ENCODE measurements at regions not wholly inside any gene's neighbourhood (a gene's known extent, or its start where the extent isn't known, plus 50 kb on each side); places are given as distances from the start of the nearest gene placed in this dataset.
A peak's percentile ranks its signal among the peaks of the same experiment; 100 is the strongest.
"Not testable (repeated sequence)": the region's sequence is repeated elsewhere in the genome, so short reads cannot be mapped to it uniquely, and the experiment has no call there.

DNA sequence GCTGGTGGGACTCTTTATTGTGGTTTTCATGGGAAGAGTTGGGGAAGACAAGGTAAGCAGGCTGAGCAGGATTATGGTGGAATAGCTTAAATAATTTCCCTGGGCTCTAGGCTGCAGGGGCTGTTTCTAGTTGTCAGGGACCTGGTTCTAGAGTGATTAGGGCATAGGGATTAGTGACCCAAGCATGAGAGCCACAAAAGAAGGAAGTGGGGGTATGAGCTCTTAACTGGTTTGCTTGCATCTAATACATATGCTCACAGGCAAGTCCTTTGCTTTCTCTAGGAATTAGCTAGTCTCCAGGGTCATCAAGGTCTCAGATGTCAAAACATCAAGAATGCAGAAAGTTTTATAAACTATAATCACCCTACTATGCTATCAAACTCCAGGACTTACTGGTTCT is 67.5 kb upstream of the NRN1 start:
- intact Hi-C loops (cut with DNase I) = no loop called here
- H3K27me3 ChIP-seq = no peaks in the 10 kb centered on the region
- no peak overlapping the region for H3K4me3 ChIP-seq

GRCh38 chr6:6068157-6068556 is 61.4 kb upstream of the NRN1 start:
- H3K4me1 ChIP-seq; DNase-seq (ENCODE audit: extremely low spot score in 2 of 2); H3K4me3 ChIP-seq; H3K27ac ChIP-seq; intact Hi-C loops (cut with DNase I); H3K27me3 ChIP-seq; H3K36me3 ChIP-seq; H3K9me3 ChIP-seq: not testable (repeated sequence)

More for the DNA sequence above, 67.5 kb upstream of the NRN1 start:
- DNase-seq (ENCODE audit: extremely low spot score in 2 of 2) = no peak
- H3K4me1 ChIP-seq = no peaks in the 10 kb centered on the region
- H3K36me3 ChIP-seq = no peaks in the 10 kb centered on the region
- TF ChIP-seq POLR2A (IDR thresholded peaks at IDR 0.05) = no peak
- no peak for TF ChIP-seq CTCF (IDR thresholded peaks at IDR 0.05)
- TF ChIP-seq POLR2AphosphoS5 (IDR thresholded peaks at IDR 0.05; ENCODE audit: insufficient read depth in 1 of 2, low read depth in 1 of 2) = no peak
- H3K9me3 ChIP-seq = no peaks in the 10 kb centered on the region
- no peak overlapping the region for H3K27ac ChIP-seq

DNA sequence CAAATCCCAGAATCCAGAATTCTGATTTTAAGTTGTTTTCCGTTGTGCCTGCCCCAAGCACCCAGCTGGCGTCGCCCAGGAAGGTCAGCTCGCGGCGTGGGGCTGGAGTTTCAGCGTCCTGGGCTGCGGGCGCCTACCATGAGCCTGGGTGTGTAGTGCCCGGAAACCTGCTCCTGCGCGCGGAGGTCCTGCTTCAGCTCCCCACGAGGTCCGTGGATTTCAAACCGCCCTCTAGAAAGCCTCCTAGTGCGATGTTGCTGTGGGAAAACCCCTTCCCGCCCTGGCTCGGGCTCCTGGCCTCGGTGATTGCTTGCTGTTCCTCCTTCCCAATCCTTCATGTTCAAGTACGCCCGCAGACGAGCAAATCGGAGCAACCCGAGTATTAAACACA is 51.3 kb upstream of the NRN1 start:
- no peak for DNase-seq (ENCODE audit: extremely low spot score in 2 of 2)
- intact Hi-C loops (cut with DNase I) = loop anchor here (10.0 kb wide), 1 partner anchor 1163 kb away; no protein-coding TSS in a partner anchor
- no peak overlapping the region for H3K4me3 ChIP-seq
- H3K27me3 ChIP-seq = no peaks in the 10 kb centered on the region
- H3K9me3 ChIP-seq = no peaks in the 10 kb centered on the region
- no peaks in the 10 kb centered on the region for H3K4me1 ChIP-seq
- H3K36me3 ChIP-seq = no peaks in the 10 kb centered on the region
- H3K27ac ChIP-seq = no peak overlapping the region
- no peak for TF ChIP-seq POLR2A (IDR thresholded peaks at IDR 0.05)
- TF ChIP-seq CTCF (IDR thresholded peaks at IDR 0.05) = no peak
- no peak for TF ChIP-seq POLR2AphosphoS5 (IDR thresholded peaks at IDR 0.05; ENCODE audit: insufficient read depth in 1 of 2, low read depth in 1 of 2)

GRCh38 chr6:6057442-6058053 is 50.8 kb upstream of the NRN1 start:
- no peak overlapping the region for H3K27ac ChIP-seq
- no peaks in the 10 kb centered on the region for H3K36me3 ChIP-seq
- no peaks in the 10 kb centered on the region for H3K9me3 ChIP-seq
- H3K4me1 ChIP-seq = no peaks in the 10 kb centered on the region
- no peak overlapping the region for H3K4me3 ChIP-seq
- H3K27me3 ChIP-seq = no peaks in the 10 kb centered on the region
- intact Hi-C loops (cut with DNase I) = loop anchor here (10.0 kb wide), 1 partner anchor 1163 kb away; no protein-coding TSS in a partner anchor
- no peak for DNase-seq (ENCODE audit: extremely low spot score in 2 of 2)
- TF ChIP-seq CTCF (IDR thresholded peaks at IDR 0.05) (peak in 1 of 3 experiments; percentile 27), POLR2A (IDR thresholded peaks at IDR 0.05) (no peak)
